ENCODE measurements at regions not wholly inside any gene's neighbourhood (a gene's known extent, or its start where the extent isn't known, plus 50 kb on each side); places are given as distances from the start of the nearest gene placed in this dataset.

- no peaks in the 10 kb centered on the region for H3K36me3 ChIP-seq (ENCODE audit: insufficient read depth in 1 of 2, low read depth in 1 of 2)
- no peak overlapping the region for H3K4me3 ChIP-seq
- H3K27ac ChIP-seq, result no peak overlapping the region
- DNase-seq, result no peak
- no peak for ATAC-seq
- no peaks in the 10 kb centered on the region for H3K4me1 ChIP-seq
- TF ChIP-seq, protein P1, sequence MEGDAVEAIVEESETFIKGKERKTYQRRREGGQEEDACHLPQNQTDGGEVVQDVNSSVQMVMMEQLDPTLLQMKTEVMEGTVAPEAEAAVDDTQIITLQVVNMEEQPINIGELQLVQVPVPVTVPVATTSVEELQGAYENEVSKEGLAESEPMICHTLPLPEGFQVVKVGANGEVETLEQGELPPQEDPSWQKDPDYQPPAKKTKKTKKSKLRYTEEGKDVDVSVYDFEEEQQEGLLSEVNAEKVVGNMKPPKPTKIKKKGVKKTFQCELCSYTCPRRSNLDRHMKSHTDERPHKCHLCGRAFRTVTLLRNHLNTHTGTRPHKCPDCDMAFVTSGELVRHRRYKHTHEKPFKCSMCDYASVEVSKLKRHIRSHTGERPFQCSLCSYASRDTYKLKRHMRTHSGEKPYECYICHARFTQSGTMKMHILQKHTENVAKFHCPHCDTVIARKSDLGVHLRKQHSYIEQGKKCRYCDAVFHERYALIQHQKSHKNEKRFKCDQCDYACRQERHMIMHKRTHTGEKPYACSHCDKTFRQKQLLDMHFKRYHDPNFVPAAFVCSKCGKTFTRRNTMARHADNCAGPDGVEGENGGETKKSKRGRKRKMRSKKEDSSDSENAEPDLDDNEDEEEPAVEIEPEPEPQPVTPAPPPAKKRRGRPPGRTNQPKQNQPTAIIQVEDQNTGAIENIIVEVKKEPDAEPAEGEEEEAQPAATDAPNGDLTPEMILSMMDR (IDR thresholded peaks at IDR 0.05), result no peak
- intact Hi-C loops (cut with DNase I), result no loop called here
- H3K27me3 ChIP-seq (ENCODE audit: insufficient read depth in 3 of 3, low read length in 2 of 3), result no peaks in the 10 kb centered on the region
- H3K9me3 ChIP-seq, result no peaks in the 10 kb centered on the region
- WGBS, 3 donors, result 72 to 80% (median 72%) methylated on average over 2 of the region's 2 CpGs
Observed at GRCh38 chr18:67094123-67094522, 422.4 kb downstream of the DSEL start.

DNA sequence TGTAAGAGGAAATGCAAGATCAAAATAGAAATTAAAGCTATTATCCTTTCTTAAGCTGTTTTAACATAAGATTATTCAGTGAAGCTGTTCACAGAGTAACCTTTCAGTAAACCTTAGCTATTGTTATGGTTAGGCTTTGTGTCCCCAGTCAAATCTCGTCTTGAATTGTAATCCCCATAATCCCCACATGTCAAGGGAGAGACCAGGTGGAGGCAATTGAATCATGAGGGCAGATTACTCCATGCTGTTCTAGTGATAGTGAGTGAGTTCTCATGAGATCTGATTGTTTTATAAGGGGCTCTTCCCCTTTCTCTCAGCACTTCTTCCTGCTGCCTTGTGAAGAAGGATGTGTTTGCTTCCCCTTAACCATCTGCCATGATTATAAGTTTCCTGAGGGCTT, 424.4 kb downstream of the DSEL start:
- DNase-seq, result no peak
- WGBS, 3 donors, result 3 to 9% (median 4%) methylated on average over 1 of the region's 1 CpG
- no peaks in the 10 kb centered on the region for H3K27me3 ChIP-seq (ENCODE audit: insufficient read depth in 3 of 3, low read length in 2 of 3)
- no peaks in the 10 kb centered on the region for H3K9me3 ChIP-seq
- no peaks in the 10 kb centered on the region for H3K4me1 ChIP-seq
- intact Hi-C loops (cut with DNase I), result no loop called here
- H3K27ac ChIP-seq, result no peak overlapping the region
- no peak for ATAC-seq
- no peak overlapping the region for H3K4me3 ChIP-seq
- no peaks in the 10 kb centered on the region for H3K36me3 ChIP-seq (ENCODE audit: insufficient read depth in 1 of 2, low read depth in 1 of 2)
- TF ChIP-seq, protein P1 (IDR thresholded peaks at IDR 0.05), result no peak

DNA sequence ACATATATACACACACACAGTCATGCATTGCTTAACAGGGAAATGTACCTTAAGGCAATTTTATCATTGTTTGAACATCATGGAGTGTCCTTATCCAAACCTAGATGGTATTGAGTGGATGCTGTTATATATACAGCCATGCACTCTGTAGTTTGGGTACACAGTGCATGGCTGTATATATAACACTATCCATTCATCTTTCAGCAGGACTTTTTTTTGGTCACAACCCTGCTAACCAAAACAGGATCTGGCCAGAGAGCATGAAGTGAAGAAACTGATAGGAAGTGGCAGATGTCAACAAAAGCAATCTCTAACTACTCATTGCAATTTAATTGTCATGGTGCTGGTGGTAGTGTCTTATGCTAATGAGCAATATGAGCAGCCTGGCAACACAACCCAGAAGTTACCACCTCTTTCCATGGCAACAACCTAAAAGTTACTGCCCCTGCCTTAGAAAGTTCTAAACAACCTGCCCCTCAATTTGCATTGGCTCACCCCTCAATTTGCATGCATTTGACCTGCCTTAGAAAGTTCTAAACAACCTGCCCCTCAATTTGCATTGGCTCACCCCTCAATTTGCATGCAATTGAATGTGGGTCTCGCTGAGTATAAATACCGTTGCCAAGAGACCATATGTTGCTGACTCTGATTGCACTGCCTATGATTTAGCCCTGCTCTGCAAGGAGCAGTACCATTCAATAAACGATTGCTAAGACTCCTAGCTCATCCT, 434.9 kb downstream of the DSEL start:
- H3K27me3 ChIP-seq (ENCODE audit: insufficient read depth in 3 of 3, low read length in 2 of 3), result no peaks in the 10 kb centered on the region
- H3K4me3 ChIP-seq, result no peak overlapping the region
- H3K9me3 ChIP-seq, result no peaks in the 10 kb centered on the region
- intact Hi-C loops (cut with DNase I), result no loop called here
- no peak for ATAC-seq
- no peak overlapping the region for H3K27ac ChIP-seq
- no peaks in the 10 kb centered on the region for H3K4me1 ChIP-seq
- DNase-seq, result no peak
- WGBS, 3 donors, result 50 to 60% (median 50%) methylated on average over 3 of the region's 3 CpGs
- H3K36me3 ChIP-seq (ENCODE audit: insufficient read depth in 1 of 2, low read depth in 1 of 2), result no peaks in the 10 kb centered on the region
- TF ChIP-seq, protein P1 (IDR thresholded peaks at IDR 0.05), result no peak

- 68 to 76% (median 69%) methylated on average over 5 of the region's 5 CpGs for WGBS, 3 donors
- H3K27me3 ChIP-seq (ENCODE audit: insufficient read depth in 3 of 3, low read length in 2 of 3), result peaks cover 0 to 2% (median 0%) of the 10 kb centered on the region in 3 donors
- H3K9me3 ChIP-seq, result no peaks in the 10 kb centered on the region
- DNase-seq, result no peak
- no peaks in the 10 kb centered on the region for H3K4me1 ChIP-seq
- intact Hi-C loops (cut with DNase I), result no loop called here
- H3K36me3 ChIP-seq (ENCODE audit: insufficient read depth in 1 of 2, low read depth in 1 of 2), result no peaks in the 10 kb centered on the region
- no peak overlapping the region for H3K4me3 ChIP-seq
- TF ChIP-seq, protein P1 (IDR thresholded peaks at IDR 0.05), result no peak
- H3K27ac ChIP-seq, result no peak overlapping the region
- ATAC-seq, result no peak
Observed at GRCh38 chr18:67080601-67081000, 435.9 kb downstream of the DSEL start.

GRCh38 chr18:67074309-67074708, 442.2 kb downstream of the DSEL start:
- no peaks in the 10 kb centered on the region for H3K4me1 ChIP-seq
- 42 to 72% (median 64%) methylated on average over 4 of the region's 4 CpGs for WGBS, 3 donors
- no peak for DNase-seq
- intact Hi-C loops (cut with DNase I), result no loop called here
- H3K4me3 ChIP-seq, result no peak overlapping the region
- no peak overlapping the region for H3K27ac ChIP-seq
- no peaks in the 10 kb centered on the region for H3K9me3 ChIP-seq
- no peaks in the 10 kb centered on the region for H3K36me3 ChIP-seq (ENCODE audit: insufficient read depth in 1 of 2, low read depth in 1 of 2)
- ATAC-seq, result no peak
- TF ChIP-seq, protein P1 (IDR thresholded peaks at IDR 0.05), result no peak
- H3K27me3 ChIP-seq (ENCODE audit: insufficient read depth in 3 of 3, low read length in 2 of 3), result peaks cover 0 to 2% (median 0%) of the 10 kb centered on the region in 3 donors
